ENCODE measurements at regions not wholly inside any gene's neighbourhood (a gene's known extent, or its start where the extent isn't known, plus 50 kb on each side); places are given as distances from the start of the nearest gene placed in this dataset.

DNA sequence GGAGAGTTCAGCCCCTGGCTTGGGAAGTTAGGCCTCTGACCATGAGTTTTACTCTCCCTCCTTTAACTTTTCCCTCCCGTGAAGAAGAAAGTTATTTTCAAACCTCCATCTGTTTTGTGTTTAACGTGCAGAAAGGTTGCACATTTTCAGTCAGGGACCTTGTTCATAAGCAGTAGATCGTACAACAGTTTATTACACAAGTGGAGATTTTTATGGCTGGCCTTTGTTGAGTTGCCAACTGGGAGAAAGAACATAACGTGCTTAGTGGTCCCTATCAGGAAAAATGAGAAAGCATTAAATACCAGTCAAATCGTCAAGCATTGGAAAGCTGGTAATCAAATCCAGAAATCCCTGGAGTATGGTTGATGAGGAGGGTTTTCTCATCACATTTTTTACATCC, 117.9 kb upstream of the MYOCD start:
- no peak for DNase-seq
- H3K9me3 ChIP-seq (replicated peaks), result no peaks in the 10 kb centered on the region
- H3K36me3 ChIP-seq, result no peaks in the 10 kb centered on the region
- H3K4me3 ChIP-seq, result no peak overlapping the region
- intact Hi-C loops (cut with micrococcal nuclease), result loop anchor here (5.0 kb wide), 1 partner anchor 119 kb away; the partner anchor contains the start of gene MYOCD
- TF ChIP-seq, protein P1, sequence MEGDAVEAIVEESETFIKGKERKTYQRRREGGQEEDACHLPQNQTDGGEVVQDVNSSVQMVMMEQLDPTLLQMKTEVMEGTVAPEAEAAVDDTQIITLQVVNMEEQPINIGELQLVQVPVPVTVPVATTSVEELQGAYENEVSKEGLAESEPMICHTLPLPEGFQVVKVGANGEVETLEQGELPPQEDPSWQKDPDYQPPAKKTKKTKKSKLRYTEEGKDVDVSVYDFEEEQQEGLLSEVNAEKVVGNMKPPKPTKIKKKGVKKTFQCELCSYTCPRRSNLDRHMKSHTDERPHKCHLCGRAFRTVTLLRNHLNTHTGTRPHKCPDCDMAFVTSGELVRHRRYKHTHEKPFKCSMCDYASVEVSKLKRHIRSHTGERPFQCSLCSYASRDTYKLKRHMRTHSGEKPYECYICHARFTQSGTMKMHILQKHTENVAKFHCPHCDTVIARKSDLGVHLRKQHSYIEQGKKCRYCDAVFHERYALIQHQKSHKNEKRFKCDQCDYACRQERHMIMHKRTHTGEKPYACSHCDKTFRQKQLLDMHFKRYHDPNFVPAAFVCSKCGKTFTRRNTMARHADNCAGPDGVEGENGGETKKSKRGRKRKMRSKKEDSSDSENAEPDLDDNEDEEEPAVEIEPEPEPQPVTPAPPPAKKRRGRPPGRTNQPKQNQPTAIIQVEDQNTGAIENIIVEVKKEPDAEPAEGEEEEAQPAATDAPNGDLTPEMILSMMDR (IDR thresholded peaks at IDR 0.05; ENCODE audit: borderline replicate concordance), result no peak
- peaks cover 20% of the 10 kb centered on the region for H3K4me1 ChIP-seq
- no peaks in the 10 kb centered on the region for H3K27me3 ChIP-seq (ENCODE audit: low read depth)
- peak overlapping the region; percentile 69 for H3K27ac ChIP-seq (replicated peaks)

DNA sequence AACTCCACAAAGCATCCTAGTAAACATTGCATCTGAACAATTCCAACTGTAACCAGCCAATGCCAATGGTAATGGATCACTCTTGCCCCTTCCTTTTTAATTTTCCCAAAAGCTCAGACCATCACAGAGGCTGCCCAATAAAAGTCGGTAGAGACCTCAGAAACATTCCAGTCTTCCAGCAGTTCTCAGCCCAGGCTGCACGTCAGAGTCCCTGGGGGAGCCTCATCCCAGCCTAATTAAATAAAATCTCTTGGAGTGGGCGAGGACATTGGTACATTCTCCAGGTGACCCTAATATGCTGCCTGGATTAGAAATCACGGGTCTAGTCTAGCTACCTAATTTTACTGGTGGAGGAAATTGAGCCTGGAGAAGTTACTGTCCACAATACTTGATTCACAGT, 117.1 kb upstream of the MYOCD start:
- H3K36me3 ChIP-seq, result no peaks in the 10 kb centered on the region
- H3K9me3 ChIP-seq (replicated peaks), result no peaks in the 10 kb centered on the region
- H3K4me3 ChIP-seq, result no peak overlapping the region
- no peak for DNase-seq
- peak overlapping the region; percentile 69 for H3K27ac ChIP-seq (replicated peaks)
- intact Hi-C loops (cut with micrococcal nuclease), result loop anchor here (5.0 kb wide), 1 partner anchor 119 kb away; the partner anchor contains the start of gene MYOCD
- no peaks in the 10 kb centered on the region for H3K27me3 ChIP-seq (ENCODE audit: low read depth)
- TF ChIP-seq, protein P1 (IDR thresholded peaks at IDR 0.05; ENCODE audit: borderline replicate concordance), result no peak
- H3K4me1 ChIP-seq, result peaks cover 20% of the 10 kb centered on the region

DNA sequence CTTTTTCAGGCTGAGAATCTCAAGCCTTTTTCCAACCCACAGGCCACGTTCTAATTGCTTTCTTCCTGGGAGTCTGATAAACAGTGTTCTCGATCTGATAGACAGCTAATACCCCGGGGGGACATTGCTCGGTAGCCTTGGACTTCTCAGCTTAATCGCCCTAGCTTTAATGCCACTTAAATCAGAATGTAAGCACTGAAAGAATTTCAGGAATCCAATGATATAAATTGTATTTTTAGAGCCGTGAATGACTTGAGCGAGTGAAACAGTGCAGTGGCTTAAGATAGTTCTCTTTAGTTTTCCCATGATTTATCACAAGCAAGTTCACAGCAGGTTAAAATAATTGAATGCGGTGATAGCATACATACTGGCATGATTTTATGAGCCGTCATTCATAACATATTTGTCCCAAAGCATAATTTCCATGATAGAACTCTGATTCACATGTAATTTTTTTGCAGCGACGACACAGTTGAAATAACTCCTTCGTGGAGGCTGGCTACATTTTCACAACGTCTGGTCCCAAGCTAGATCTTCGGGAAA, 116.1 kb upstream of the MYOCD start:
- TF ChIP-seq, protein P1 (IDR thresholded peaks at IDR 0.05; ENCODE audit: borderline replicate concordance), result no peak
- H3K36me3 ChIP-seq, result no peaks in the 10 kb centered on the region
- DNase-seq, result no peak
- intact Hi-C loops (cut with micrococcal nuclease), result loop anchor here (5.0 kb wide), 1 partner anchor 118 kb away; the partner anchor contains the start of gene MYOCD
- peak overlapping the region; percentile 45 for H3K4me3 ChIP-seq
- peaks cover 20% of the 10 kb centered on the region for H3K4me1 ChIP-seq
- H3K9me3 ChIP-seq (replicated peaks), result no peaks in the 10 kb centered on the region
- H3K27ac ChIP-seq (replicated peaks), result peak overlapping the region; percentile 69
- H3K27me3 ChIP-seq (ENCODE audit: low read depth), result no peaks in the 10 kb centered on the region

DNA sequence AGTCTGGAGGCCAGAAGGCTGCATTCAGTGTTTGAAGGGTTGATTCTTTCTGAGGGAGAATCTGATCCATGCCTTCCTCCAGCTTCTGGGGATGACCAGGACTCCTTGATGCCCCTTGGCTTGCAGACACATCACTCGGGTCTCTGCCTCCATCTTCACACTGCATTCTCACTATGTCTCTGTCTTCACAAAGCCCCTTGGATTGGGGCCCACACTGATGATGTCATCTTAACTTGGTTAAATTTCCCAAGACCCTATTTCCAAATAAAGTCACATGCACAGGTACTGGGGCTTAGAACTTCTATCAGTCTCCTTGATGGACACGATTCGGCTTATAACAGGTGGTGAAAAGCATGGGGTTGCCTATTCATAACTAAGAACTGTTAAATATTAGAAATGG, 112.1 kb upstream of the MYOCD start:
- TF ChIP-seq, protein P1 (IDR thresholded peaks at IDR 0.05; ENCODE audit: borderline replicate concordance), result no peak
- H3K27me3 ChIP-seq (ENCODE audit: low read depth), result no peaks in the 10 kb centered on the region
- H3K4me1 ChIP-seq, result peaks cover 15% of the 10 kb centered on the region
- DNase-seq, result no peak
- intact Hi-C loops (cut with micrococcal nuclease), result no loop called here
- no peaks in the 10 kb centered on the region for H3K36me3 ChIP-seq
- H3K4me3 ChIP-seq, result no peak overlapping the region
- no peaks in the 10 kb centered on the region for H3K9me3 ChIP-seq (replicated peaks)
- no peak overlapping the region for H3K27ac ChIP-seq (replicated peaks)

DNA sequence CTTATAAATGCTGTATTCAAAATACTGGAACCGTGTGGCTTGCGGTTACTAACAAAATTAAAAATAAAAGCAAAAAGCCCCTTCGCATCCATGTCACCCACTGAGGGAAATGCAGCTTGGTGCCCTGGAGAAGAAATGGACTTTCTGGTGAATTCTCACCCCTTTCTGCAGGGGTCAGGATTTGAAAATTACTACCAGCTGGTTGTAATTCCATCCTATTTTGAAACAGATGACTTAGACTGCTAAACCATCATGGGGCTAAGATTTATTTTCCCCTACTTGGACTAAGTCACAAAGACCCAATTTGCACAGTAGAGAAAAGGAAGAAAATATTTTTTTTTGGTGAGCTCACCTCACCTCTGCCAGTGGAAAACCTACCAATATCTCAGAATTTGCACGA, 111.4 kb upstream of the MYOCD start:
- H3K9me3 ChIP-seq (replicated peaks), result no peaks in the 10 kb centered on the region
- no peak overlapping the region for H3K27ac ChIP-seq (replicated peaks)
- no peaks in the 10 kb centered on the region for H3K27me3 ChIP-seq (ENCODE audit: low read depth)
- no peaks in the 10 kb centered on the region for H3K36me3 ChIP-seq
- TF ChIP-seq, protein P1 (IDR thresholded peaks at IDR 0.05; ENCODE audit: borderline replicate concordance), result no peak
- peaks cover 9% of the 10 kb centered on the region for H3K4me1 ChIP-seq
- no peak for DNase-seq
- no peak overlapping the region for H3K4me3 ChIP-seq
- intact Hi-C loops (cut with micrococcal nuclease), result no loop called here

All from left ventricle myocardium inferior (tissue), 1 donor.